ENCODE measurements at regions not wholly inside any gene's neighbourhood (a gene's known extent, or its start where the extent isn't known, plus 50 kb on each side); places are given as distances from the start of the nearest gene placed in this dataset.
"Not testable (repeated sequence)": the region's sequence is repeated elsewhere in the genome, so short reads cannot be mapped to it uniquely, and the experiment has no call there.

DNA sequence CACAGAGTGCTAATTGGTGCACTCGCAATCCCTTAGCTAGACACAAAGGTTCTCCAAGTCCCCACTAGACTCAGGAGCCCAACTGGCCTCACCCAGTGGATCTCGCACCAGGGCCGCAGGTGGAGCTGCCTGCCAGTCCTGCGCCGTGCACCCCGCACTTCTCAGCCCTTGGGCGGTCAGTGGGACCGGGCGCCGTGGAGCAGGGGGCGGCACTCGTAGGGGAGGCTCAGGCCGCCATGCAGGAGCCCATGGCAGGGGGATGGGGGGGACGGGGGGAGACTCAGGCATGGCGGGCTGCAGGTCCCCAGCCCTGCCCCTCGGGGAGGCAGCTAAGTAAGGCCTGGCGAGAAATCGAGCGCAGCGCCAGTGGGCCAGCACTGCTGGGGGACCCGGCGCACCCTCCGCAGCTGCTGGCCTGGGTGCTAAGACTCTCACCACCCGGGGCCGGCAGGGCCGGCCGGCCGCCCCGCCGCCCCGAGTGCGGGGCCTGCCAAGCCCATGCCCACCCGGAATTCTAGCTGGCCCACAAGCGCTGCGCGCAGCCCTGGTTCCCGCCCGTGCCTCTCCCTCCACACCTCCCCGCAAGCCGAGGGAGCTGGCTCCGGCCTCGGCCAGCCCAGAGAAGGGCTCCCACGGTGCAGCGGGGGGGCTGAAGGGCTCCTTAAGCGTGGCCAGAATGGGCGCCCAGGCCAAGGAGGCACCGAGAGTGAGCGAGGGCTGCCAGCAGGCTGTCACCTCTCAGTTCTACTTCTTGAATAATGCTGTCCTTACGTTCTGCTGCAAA, 258.2 kb downstream of the GALC start:
- TF ChIP-seq POLR2A (IDR thresholded peaks at IDR 0.05; ENCODE audit: extremely low read depth, insufficient read length), result not testable (repeated sequence)
- TF ChIP-seq, protein P1, sequence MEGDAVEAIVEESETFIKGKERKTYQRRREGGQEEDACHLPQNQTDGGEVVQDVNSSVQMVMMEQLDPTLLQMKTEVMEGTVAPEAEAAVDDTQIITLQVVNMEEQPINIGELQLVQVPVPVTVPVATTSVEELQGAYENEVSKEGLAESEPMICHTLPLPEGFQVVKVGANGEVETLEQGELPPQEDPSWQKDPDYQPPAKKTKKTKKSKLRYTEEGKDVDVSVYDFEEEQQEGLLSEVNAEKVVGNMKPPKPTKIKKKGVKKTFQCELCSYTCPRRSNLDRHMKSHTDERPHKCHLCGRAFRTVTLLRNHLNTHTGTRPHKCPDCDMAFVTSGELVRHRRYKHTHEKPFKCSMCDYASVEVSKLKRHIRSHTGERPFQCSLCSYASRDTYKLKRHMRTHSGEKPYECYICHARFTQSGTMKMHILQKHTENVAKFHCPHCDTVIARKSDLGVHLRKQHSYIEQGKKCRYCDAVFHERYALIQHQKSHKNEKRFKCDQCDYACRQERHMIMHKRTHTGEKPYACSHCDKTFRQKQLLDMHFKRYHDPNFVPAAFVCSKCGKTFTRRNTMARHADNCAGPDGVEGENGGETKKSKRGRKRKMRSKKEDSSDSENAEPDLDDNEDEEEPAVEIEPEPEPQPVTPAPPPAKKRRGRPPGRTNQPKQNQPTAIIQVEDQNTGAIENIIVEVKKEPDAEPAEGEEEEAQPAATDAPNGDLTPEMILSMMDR (IDR thresholded peaks at IDR 0.05; ENCODE audit: low read depth, low read length), result not testable (repeated sequence)

All from NB4 (cell line).